IMR-90 (cell line): ENCODE measurements at regions not wholly inside any gene's neighbourhood (a gene's known extent, or its start where the extent isn't known, plus 50 kb on each side); places are given as distances from the start of the nearest gene placed in this dataset.

ENCODE experiments used
- ATAC-seq: fragments of 200-7000 bp; cut with Tn5 transposase; 2 replicates; pipeline ENCODE4 v1.9.1; 2020; ENCODE audit warnings: low read depth, mild to moderate bottlenecking, moderate library complexity
- BruUV-seq: library from RNA; stranded (reverse); fragments of 400-500 nt; replicated peaks from 2 replicates; lab custom pipeline; 2021; lab: Mats Ljungman, UMichigan
- CTCF ChIA-PET: fragments of 300-600 bp; formaldehyde crosslinking; extraction: SDS; loops from one replicate; lab custom pipeline; 2021; ENCODE audit warnings: antibody characterized with exemption; lab: Yijun Ruan, JAX
- POLR2A ChIA-PET: fragments of 300-600 bp; sonication (Branson Sonifier 250); formaldehyde crosslinking; loops from one replicate; lab custom pipeline; 2022; ENCODE audit warnings: antibody characterized with exemption; ENCODE audit not compliant: unreplicated experiment; lab: Charles Lee
- DNase-seq: peaks from one replicate; pipeline ENCODE4 v3.0.0; 2013
- H2AFZ ChIP-seq: replicated peaks from 2 replicates; pipeline ENCODE3; 2013; ENCODE audit warnings: low read length, mild to moderate bottlenecking; ENCODE audit not compliant: poor library complexity
- H2AK5ac ChIP-seq: 2 replicates; pipeline ENCODE4 v1.6.1; 2013; ENCODE audit warnings: low read depth, low read length, inconsistent platforms
- H2AK9ac ChIP-seq: replicated peaks from 2 replicates; pipeline ENCODE3; 2013; ENCODE audit warnings: mild to moderate bottlenecking, low read depth, low read length, moderate library complexity; ENCODE audit not compliant: poor library complexity
- H2BK120ac ChIP-seq: 2 replicates; pipeline ENCODE4 v1.6.1; 2013; ENCODE audit warnings: low read depth, low read length, inconsistent platforms
- H2BK15ac ChIP-seq: 3 replicates; pipeline ENCODE4 v1.6.1; 2013; ENCODE audit warnings: low read depth, low read length, inconsistent platforms
- H2BK20ac ChIP-seq: 2 replicates; pipeline ENCODE4 v1.6.1; 2013; ENCODE audit warnings: low read depth, mild to moderate bottlenecking, inconsistent platforms, low read length, moderate library complexity
- H2BK5ac ChIP-seq: 2 replicates; pipeline ENCODE4 v1.6.1; 2013; ENCODE audit warnings: mild to moderate bottlenecking, low read depth, low read length, inconsistent platforms; ENCODE audit not compliant: poor library complexity, severe bottlenecking
- H3K14ac ChIP-seq: replicated peaks from 2 replicates; pipeline ENCODE4 v1.6.1; 2013; ENCODE audit warnings: low read depth, low read length, inconsistent platforms
- H3K18ac ChIP-seq: 2 replicates; pipeline ENCODE4 v1.6.1; 2013; ENCODE audit warnings: low read depth, low read length, control low read depth
- H3K23ac ChIP-seq: 2 replicates; pipeline ENCODE4 v1.6.1; 2013; ENCODE audit warnings: low read depth, low read length, inconsistent platforms
- H3K27ac ChIP-seq: 2 replicates; pipeline ENCODE4 v1.5.1; 2013; ENCODE audit warnings: mild to moderate bottlenecking, control low read depth, low read length; ENCODE audit not compliant: insufficient read depth
- H3K27me3 ChIP-seq: 2 replicates; pipeline ENCODE4 v1.6.1; 2013; ENCODE audit warnings: low read length; ENCODE audit not compliant: control insufficient read depth, insufficient read depth
- H3K36me3 ChIP-seq: 2 replicates; pipeline ENCODE4 v1.6.1; 2013; ENCODE audit warnings: low read length, mixed read lengths; ENCODE audit not compliant: control insufficient read depth, insufficient read depth
- H3K4ac ChIP-seq: 2 replicates; pipeline ENCODE4 v1.6.1; 2013; ENCODE audit warnings: low read depth, low read length, inconsistent platforms
- H3K4me1 ChIP-seq: 2 replicates; pipeline ENCODE4 v1.6.1; 2013; ENCODE audit warnings: low read length, mixed read lengths; ENCODE audit not compliant: control insufficient read depth, insufficient read depth
- H3K4me2 ChIP-seq: 2 replicates; pipeline ENCODE4 v1.6.1; 2013; ENCODE audit warnings: low read depth, mild to moderate bottlenecking, control low read depth, low read length, moderate library complexity
- H3K4me3 ChIP-seq: 2 replicates; pipeline ENCODE4 v1.5.1; 2013; ENCODE audit warnings: low read depth, mild to moderate bottlenecking, control low read depth, low read length, moderate library complexity; ENCODE audit not compliant: insufficient read depth
- H3K56ac ChIP-seq: 2 replicates; pipeline ENCODE4 v1.6.1; 2013; ENCODE audit warnings: low read length, inconsistent platforms; ENCODE audit not compliant: insufficient read depth; ENCODE audit errors: extremely low read depth
- H3K79me1 ChIP-seq, 2 experiments: 2 replicates each; pipeline ENCODE4 v1.6.1; 2013; ENCODE audit warnings: low read length in 2 of 2, inconsistent platforms in 1 of 2, low read depth in 1 of 2
- H3K9ac ChIP-seq: 2 replicates; pipeline ENCODE4 v1.6.1; 2013; ENCODE audit warnings: low read depth, low read length, control low read depth
- H3K9me1 ChIP-seq: 2 replicates; pipeline ENCODE4 v1.6.1; 2013; ENCODE audit warnings: low read length, inconsistent platforms; ENCODE audit not compliant: insufficient read depth
- H3K9me3 ChIP-seq: 2 replicates; pipeline ENCODE4 v1.6.1; 2013; ENCODE audit warnings: low read length; ENCODE audit not compliant: control insufficient read depth, insufficient read depth
- H4K20me1 ChIP-seq: 2 replicates; pipeline ENCODE4 v1.6.1; 2013; ENCODE audit warnings: low read length, inconsistent platforms; ENCODE audit not compliant: insufficient read depth
- H4K5ac ChIP-seq: 2 replicates; pipeline ENCODE4 v1.6.1; 2013; ENCODE audit warnings: mild to moderate bottlenecking, low read depth, low read length, control low read depth
- H4K8ac ChIP-seq, 2 experiments: 2 replicates each; pipeline ENCODE4 v1.6.1; 2013; ENCODE audit warnings: low read depth in 2 of 2, low read length in 2 of 2, control low read depth in 1 of 2, inconsistent platforms in 1 of 2
- H4K91ac ChIP-seq: 2 replicates; pipeline ENCODE4 v1.6.1; 2013; ENCODE audit warnings: low read depth, low read length, inconsistent platforms; ENCODE audit not compliant: insufficient read depth
- BHLHE40 ChIP-seq: fragments of 150-350 bp; IDR thresholded peaks from 2 replicates; pipeline ENCODE4 v1.6.1; 2016; ENCODE audit warnings: mild to moderate bottlenecking, low read depth, low read length
- CEBPB ChIP-seq: IDR thresholded peaks from 2 replicates; pipeline ENCODE4 v1.6.1; 2012; ENCODE audit warnings: low read depth, low read length, improper control_type of control experiment
- CHD1 ChIP-seq: IDR thresholded peaks from 2 replicates; pipeline ENCODE4 v1.6.1; 2012; ENCODE audit warnings: low read depth, low read length, improper control_type of control experiment
- FOS ChIP-seq: fragments of 150-350 bp; IDR thresholded peaks from 2 replicates; pipeline ENCODE4 v1.6.1; 2016; ENCODE audit warnings: low read depth, low read length
- MAFK ChIP-seq: IDR thresholded peaks from 2 replicates; pipeline ENCODE4 v1.6.1; 2012; ENCODE audit warnings: low read depth, low read length, improper control_type of control experiment
- MAZ ChIP-seq: IDR thresholded peaks from 2 replicates; pipeline ENCODE4 v1.6.1; 2012; ENCODE audit warnings: low read depth, mild to moderate bottlenecking, low read length, improper control_type of control experiment, moderate library complexity, borderline replicate concordance
- MXI1 ChIP-seq: IDR thresholded peaks from 2 replicates; pipeline ENCODE4 v1.6.1; 2012; ENCODE audit warnings: low read depth, mild to moderate bottlenecking, low read length, moderate library complexity, borderline replicate concordance
- NFE2L2 ChIP-seq: fragments of 150-350 bp; IDR thresholded peaks from 2 replicates; pipeline ENCODE4 v1.6.1; 2016; ENCODE audit warnings: low read depth, mild to moderate bottlenecking, low read length
- POLR2A ChIP-seq: IDR thresholded peaks from 2 replicates; pipeline ENCODE4 v1.6.1; 2012; ENCODE audit warnings: mild to moderate bottlenecking, low read depth, low read length
- RAD21 ChIP-seq: IDR thresholded peaks from 2 replicates; pipeline ENCODE4 v1.6.1; 2012; ENCODE audit warnings: low read length, improper control_type of control experiment
- RCOR1 ChIP-seq: IDR thresholded peaks from 2 replicates; pipeline ENCODE4 v1.6.1; 2012; ENCODE audit warnings: mild to moderate bottlenecking, low read length, improper control_type of control experiment; ENCODE audit not compliant: insufficient replicate concordance
- RFX5 ChIP-seq: IDR thresholded peaks from 2 replicates; pipeline ENCODE4 v1.8.0; 2012; ENCODE audit warnings: low read depth, mild to moderate bottlenecking, low read length, moderate library complexity
- SMC3 ChIP-seq: fragments of 150-350 bp; IDR thresholded peaks from 2 replicates; pipeline ENCODE4 v1.6.1; 2016; ENCODE audit warnings: low read depth, mild to moderate bottlenecking, antibody characterized with exemption, low read length, moderate library complexity
- whole genome bisulfite sequencing, 2 experiments: methylation state at CpG; one replicate each; pipeline versions ENCODE4 v1.1.5 to v1.1.7; 2013; ENCODE audit warnings: missing lambda C conversion rate in 2 of 2; ENCODE audit not compliant: insufficient read length in 1 of 2; ENCODE audit errors: extremely low coverage in 2 of 2; 5-methylcytosine and 5-hydroxymethylcytosine counted together
- dilution Hi-C: fragments of 300-500 bp; cut with HindIII; formaldehyde crosslinking; loops from one replicate; pipeline ENCODE4 v1.14.3; 2018; ENCODE audit warnings: low sequenced_read_pairs; ENCODE audit not compliant: unreplicated experiment
- in situ Hi-C: fragments of 300-500 bp; cut with MboI; formaldehyde crosslinking; loops from 3 replicates; pipeline ENCODE4 v1.14.3; 2019; ENCODE audit warnings: low sequenced_read_pairs, inconsistent platforms, mixed read lengths
- intact Hi-C: fragments of 100-400 bp; cut with micrococcal nuclease; formaldehyde crosslinking; loops from 2 replicates; pipeline ENCODE4 v1.10.0; 2022
- TF ChIP-seq, protein P1 (sequence below): fragments of 150-350 bp; IDR thresholded peaks from 2 replicates; pipeline ENCODE4 v1.6.1; 2017; ENCODE audit warnings: mild to moderate bottlenecking, antibody characterized with exemption, low read length, low read depth
- TF ChIP-seq, protein P2 (sequence below): fragments of 150-350 bp; IDR thresholded peaks from 2 replicates; pipeline ENCODE4 v1.6.1; 2016; ENCODE audit warnings: low read depth, mild to moderate bottlenecking, low read length, moderate library complexity, borderline replicate concordance
- TF ChIP-seq, protein P3 (sequence below): conservative IDR thresholded peaks from 2 replicates; pipeline ENCODE4 v1.5.1; 2012; ENCODE audit warnings: mild to moderate bottlenecking, low read depth, low read length, improper control_type of control experiment

DNA sequence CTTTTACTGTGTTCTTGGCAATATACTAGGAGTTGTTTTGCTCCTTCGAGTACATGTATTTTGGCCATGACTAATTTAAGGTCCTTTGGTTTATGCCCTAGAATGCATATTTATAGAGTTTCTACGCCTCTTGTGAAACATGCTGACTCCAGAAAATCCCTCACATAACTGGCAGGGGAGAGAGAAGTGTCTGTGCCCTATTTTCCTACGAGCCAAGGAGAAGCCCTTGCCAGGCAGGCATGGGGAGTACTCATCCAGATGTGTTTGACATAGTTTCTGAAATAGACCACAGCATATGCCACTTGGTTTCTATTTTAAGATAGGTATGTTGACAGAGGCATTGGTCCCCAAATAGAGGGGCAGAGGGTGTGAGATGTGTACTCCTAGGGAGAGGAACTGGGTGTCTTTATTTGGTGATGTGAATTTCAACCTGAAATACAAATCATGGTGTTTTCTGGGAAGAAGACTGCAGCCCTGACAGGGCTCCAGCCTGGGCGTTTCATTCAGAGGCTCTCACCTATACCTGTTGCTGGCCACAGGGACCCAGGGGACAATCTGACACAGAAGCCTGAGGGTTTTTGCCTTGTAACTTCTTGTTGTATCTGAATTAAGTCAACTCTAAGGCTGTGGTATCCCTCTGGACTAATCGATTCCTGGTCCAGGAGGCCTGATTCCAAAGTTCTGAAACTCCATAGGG is 267.8 kb upstream of the C2CD4B start:
- Histone ChIP-seq H3K23ac (no peak overlapping the region), H4K20me1 (no peaks in the 10 kb centered on the region), H3K9ac (no peak overlapping the region), H2BK20ac (no peak overlapping the region), H3K27ac (no peak overlapping the region), H2BK15ac (no peak overlapping the region), H2BK5ac (no peak overlapping the region), H3K4ac (no peak overlapping the region), H3K27me3 (no peaks in the 10 kb centered on the region), H4K91ac (no peak overlapping the region), H3K56ac (no peak overlapping the region), H4K5ac (no peak overlapping the region), H3K4me2 (no peak overlapping the region), H3K18ac (no peak overlapping the region), H3K9me3 (no peaks in the 10 kb centered on the region), H3K14ac (no peak overlapping the region), H3K4me1 (peaks cover 7% of the 10 kb centered on the region; the same call in 1 of the 2 replicates), H2AK5ac (no peak overlapping the region), H4K8ac (no peak overlapping the region), H2AK9ac (no peak overlapping the region), H2AFZ (no peak overlapping the region), H3K79me1 (peaks cover 23 to 24% of the 10 kb centered on the region in 2 experiments; a peak in 2 of 4 replicates), H3K36me3 (no peaks in the 10 kb centered on the region), H3K9me1 (peaks cover 10% of the 10 kb centered on the region; the same call in 1 of the 2 replicates), H3K4me3 (no peak overlapping the region), H2BK120ac (no peak overlapping the region)
- dilution Hi-C loops (no loop called here), in situ Hi-C loops (no loop called here), intact Hi-C loops (no loop called here)
- TF ChIP-seq RAD21 (no peak), RCOR1 (no peak), POLR2A (no peak), FOS (no peak), SMC3 (no peak), RFX5 (no peak), NFE2L2 (no peak), MAFK (no peak), MAZ (no peak), BHLHE40 (no peak), MXI1 (no peak), CHD1 (no peak), CEBPB (no peak)
- TF ChIP-seq, protein P1, sequence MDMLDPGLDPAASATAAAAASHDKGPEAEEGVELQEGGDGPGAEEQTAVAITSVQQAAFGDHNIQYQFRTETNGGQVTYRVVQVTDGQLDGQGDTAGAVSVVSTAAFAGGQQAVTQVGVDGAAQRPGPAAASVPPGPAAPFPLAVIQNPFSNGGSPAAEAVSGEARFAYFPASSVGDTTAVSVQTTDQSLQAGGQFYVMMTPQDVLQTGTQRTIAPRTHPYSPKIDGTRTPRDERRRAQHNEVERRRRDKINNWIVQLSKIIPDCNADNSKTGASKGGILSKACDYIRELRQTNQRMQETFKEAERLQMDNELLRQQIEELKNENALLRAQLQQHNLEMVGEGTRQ: no peak
- TF ChIP-seq, protein P2, sequence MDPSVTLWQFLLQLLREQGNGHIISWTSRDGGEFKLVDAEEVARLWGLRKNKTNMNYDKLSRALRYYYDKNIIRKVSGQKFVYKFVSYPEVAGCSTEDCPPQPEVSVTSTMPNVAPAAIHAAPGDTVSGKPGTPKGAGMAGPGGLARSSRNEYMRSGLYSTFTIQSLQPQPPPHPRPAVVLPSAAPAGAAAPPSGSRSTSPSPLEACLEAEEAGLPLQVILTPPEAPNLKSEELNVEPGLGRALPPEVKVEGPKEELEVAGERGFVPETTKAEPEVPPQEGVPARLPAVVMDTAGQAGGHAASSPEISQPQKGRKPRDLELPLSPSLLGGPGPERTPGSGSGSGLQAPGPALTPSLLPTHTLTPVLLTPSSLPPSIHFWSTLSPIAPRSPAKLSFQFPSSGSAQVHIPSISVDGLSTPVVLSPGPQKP: no peak
- TF ChIP-seq, protein P3, sequence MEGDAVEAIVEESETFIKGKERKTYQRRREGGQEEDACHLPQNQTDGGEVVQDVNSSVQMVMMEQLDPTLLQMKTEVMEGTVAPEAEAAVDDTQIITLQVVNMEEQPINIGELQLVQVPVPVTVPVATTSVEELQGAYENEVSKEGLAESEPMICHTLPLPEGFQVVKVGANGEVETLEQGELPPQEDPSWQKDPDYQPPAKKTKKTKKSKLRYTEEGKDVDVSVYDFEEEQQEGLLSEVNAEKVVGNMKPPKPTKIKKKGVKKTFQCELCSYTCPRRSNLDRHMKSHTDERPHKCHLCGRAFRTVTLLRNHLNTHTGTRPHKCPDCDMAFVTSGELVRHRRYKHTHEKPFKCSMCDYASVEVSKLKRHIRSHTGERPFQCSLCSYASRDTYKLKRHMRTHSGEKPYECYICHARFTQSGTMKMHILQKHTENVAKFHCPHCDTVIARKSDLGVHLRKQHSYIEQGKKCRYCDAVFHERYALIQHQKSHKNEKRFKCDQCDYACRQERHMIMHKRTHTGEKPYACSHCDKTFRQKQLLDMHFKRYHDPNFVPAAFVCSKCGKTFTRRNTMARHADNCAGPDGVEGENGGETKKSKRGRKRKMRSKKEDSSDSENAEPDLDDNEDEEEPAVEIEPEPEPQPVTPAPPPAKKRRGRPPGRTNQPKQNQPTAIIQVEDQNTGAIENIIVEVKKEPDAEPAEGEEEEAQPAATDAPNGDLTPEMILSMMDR: no peak
- ATAC-seq (no peak), DNase-seq (no peak)
- ChIA-PET POLR2A (no interaction called here), CTCF (no interaction called here)
- WGBS, 2 experiments: no CpG with 5 or more reads among the region's 5 CpGs
- no TSS peak for BruUV-seq
